ENCODE measurements at regions not wholly inside any gene's neighbourhood (a gene's known extent, or its start where the extent isn't known, plus 50 kb on each side); places are given as distances from the start of the nearest gene placed in this dataset.
"Not testable (repeated sequence)": the region's sequence is repeated elsewhere in the genome, so short reads cannot be mapped to it uniquely, and the experiment has no call there.

GRCh38 chr5:44943647-44944046, 134.9 kb downstream of the MRPS30 start:
- no peak for DNase-seq

- no peak for DNase-seq
Measured at GRCh38 chr5:44945743-44946142, 137.0 kb downstream of the MRPS30 start.

GRCh38 chr5:44949687-44950086, 140.9 kb downstream of the MRPS30 start:
- DNase-seq, result no peak

GRCh38 chr5:44951371-44951770, 142.6 kb downstream of the MRPS30 start:
- no peak for DNase-seq

GRCh38 chr5:44952376-44952775, 143.6 kb downstream of the MRPS30 start:
- peak; percentile 6 for DNase-seq

- DNase-seq, result no peak
Measured at GRCh38 chr5:44953078-44953477, 144.3 kb downstream of the MRPS30 start.

- DNase-seq, result not testable (repeated sequence)
Measured at GRCh38 chr5:44958943-44959454, 150.3 kb downstream of the MRPS30 start.

GRCh38 chr5:44969825-44970224, 161.1 kb downstream of the MRPS30 start:
- DNase-seq, result no peak

- not testable (repeated sequence) for DNase-seq
Measured at GRCh38 chr5:44970963-44971362, 162.2 kb downstream of the MRPS30 start.

GRCh38 chr5:44974813-44975212, 166.1 kb downstream of the MRPS30 start:
- DNase-seq, result no peak

GRCh38 chr5:44981708-44982107, 173.0 kb downstream of the MRPS30 start:
- no peak for DNase-seq

GRCh38 chr5:44983006-44983405, 174.3 kb downstream of the MRPS30 start:
- no peak for DNase-seq

- no peak for DNase-seq
Measured at GRCh38 chr5:44987026-44987425, 178.3 kb downstream of the MRPS30 start.

- DNase-seq, result no peak
Measured at GRCh38 chr5:44991693-44992092, 182.9 kb downstream of the MRPS30 start.

- DNase-seq, result no peak
Measured at GRCh38 chr5:44993286-44993685, 184.5 kb downstream of the MRPS30 start.

GRCh38 chr5:44997506-44997905, 188.8 kb downstream of the MRPS30 start:
- DNase-seq, result no peak

GRCh38 chr5:45007102-45007501, 198.4 kb downstream of the MRPS30 start:
- DNase-seq, result not testable (repeated sequence)

GRCh38 chr5:45017568-45017967, 208.8 kb downstream of the MRPS30 start:
- no peak for DNase-seq

- no peak for DNase-seq
Measured at GRCh38 chr5:45029553-45029952, 220.8 kb downstream of the MRPS30 start.

GRCh38 chr5:45035991-45036390, 227.2 kb downstream of the MRPS30 start:
- no peak for DNase-seq

GRCh38 chr5:45037927-45038326, 229.2 kb downstream of the MRPS30 start:
- no peak for DNase-seq

GRCh38 chr5:45038366-45038987, 229.7 kb downstream of the MRPS30 start:
- no peak for DNase-seq

- no peak for DNase-seq
Measured at GRCh38 chr5:45042283-45042682, 233.5 kb downstream of the MRPS30 start.

GRCh38 chr5:45057564-45057963, 248.8 kb downstream of the MRPS30 start:
- DNase-seq, result no peak

GRCh38 chr5:45060724-45061123, 252.0 kb downstream of the MRPS30 start:
- DNase-seq, result no peak

Measured in NCI-H1417 treated with DMSO at 0.1 percent for 48 hours (cell line).